ENCODE measurements at regions not wholly inside any gene's neighbourhood (a gene's known extent, or its start where the extent isn't known, plus 50 kb on each side); places are given as distances from the start of the nearest gene placed in this dataset.

- ATAC-seq (no peak), DNase-seq (no peak)
- Histone ChIP-seq H3K4me3 (ENCODE audit: low read length) (no peak overlapping the region), H3K4me1 (ENCODE audit: control insufficient read depth, insufficient read depth, low read length) (no peaks in the 10 kb centered on the region), H3K9me3 (ENCODE audit: control insufficient read depth, low read length) (peaks cover 4% of the 10 kb centered on the region), H3K27me3 (ENCODE audit: control insufficient read depth, insufficient read depth) (no peaks in the 10 kb centered on the region), H3K27ac (ENCODE audit: low read length) (no peak overlapping the region)
- intact Hi-C loops (cut with DNase I), result no loop called here
- WGBS, result 43% methylated on average over 2 of the region's 2 CpGs
These were observed 135.2 kb downstream of the BMS1 start for GRCh38 chr10:42917821-42918220.

GRCh38 chr10:42921951-42922350, 139.4 kb downstream of the BMS1 start:
- intact Hi-C loops (cut with DNase I), result no loop called here
- ATAC-seq (no peak), DNase-seq (no peak)
- no peaks in the 10 kb centered on the region for H3K4me1 ChIP-seq (ENCODE audit: control insufficient read depth, insufficient read depth, low read length)
- no peaks in the 10 kb centered on the region for H3K27me3 ChIP-seq (ENCODE audit: control insufficient read depth, insufficient read depth)
- H3K9me3 ChIP-seq (ENCODE audit: control insufficient read depth, low read length), result no peaks in the 10 kb centered on the region
- no peak overlapping the region for H3K4me3 ChIP-seq (ENCODE audit: low read length)
- H3K27ac ChIP-seq (ENCODE audit: low read length), result no peak overlapping the region
- 83% methylated on average over 2 of the region's 2 CpGs for WGBS

- H3K9me3 ChIP-seq (ENCODE audit: control insufficient read depth, low read length), result no peaks in the 10 kb centered on the region
- H3K4me3 ChIP-seq (ENCODE audit: low read length), result no peak overlapping the region
- no peak overlapping the region for H3K27ac ChIP-seq (ENCODE audit: low read length)
- intact Hi-C loops (cut with DNase I), result no loop called here
- H3K27me3 ChIP-seq (ENCODE audit: control insufficient read depth, insufficient read depth), result no peaks in the 10 kb centered on the region
- ATAC-seq (no peak), DNase-seq (no peak)
- H3K4me1 ChIP-seq (ENCODE audit: control insufficient read depth, insufficient read depth, low read length), result no peaks in the 10 kb centered on the region
- 72% methylated on average over 5 of the region's 5 CpGs for WGBS
These were observed 141.9 kb downstream of the BMS1 start for GRCh38 chr10:42924484-42924883.

- Histone ChIP-seq H3K4me3 (ENCODE audit: low read length) (no peak overlapping the region), H3K27ac (ENCODE audit: low read length) (no peak overlapping the region), H3K4me1 (ENCODE audit: control insufficient read depth, insufficient read depth, low read length) (no peaks in the 10 kb centered on the region), H3K27me3 (ENCODE audit: control insufficient read depth, insufficient read depth) (no peaks in the 10 kb centered on the region), H3K9me3 (ENCODE audit: control insufficient read depth, low read length) (no peaks in the 10 kb centered on the region)
- 19% methylated on average over 6 of the region's 6 CpGs for WGBS
- DNase-seq, result no peak
- ATAC-seq, result peak in 1 of 2 donors; percentile 43
- intact Hi-C loops (cut with DNase I), result no loop called here
These were observed 144.2 kb downstream of the BMS1 start for GRCh38 chr10:42926843-42927242.

- 88% methylated on average over 9 of the region's 9 CpGs for WGBS
- intact Hi-C loops (cut with DNase I), result no loop called here
- H3K27me3 ChIP-seq (ENCODE audit: control insufficient read depth, insufficient read depth), result no peaks in the 10 kb centered on the region
- no peak overlapping the region for H3K27ac ChIP-seq (ENCODE audit: low read length)
- ATAC-seq (no peak), DNase-seq (peak in 1 of 3 donors; percentile 33)
- H3K4me1 ChIP-seq (ENCODE audit: control insufficient read depth, insufficient read depth, low read length), result no peaks in the 10 kb centered on the region
- no peak overlapping the region for H3K4me3 ChIP-seq (ENCODE audit: low read length)
- no peaks in the 10 kb centered on the region for H3K9me3 ChIP-seq (ENCODE audit: control insufficient read depth, low read length)
These were observed 145.5 kb downstream of the BMS1 start for GRCh38 chr10:42928064-42928463.

GRCh38 chr10:42929236-42929635, 146.6 kb downstream of the BMS1 start:
- Histone ChIP-seq H3K4me1 (ENCODE audit: control insufficient read depth, insufficient read depth, low read length) (no peaks in the 10 kb centered on the region), H3K27me3 (ENCODE audit: control insufficient read depth, insufficient read depth) (no peaks in the 10 kb centered on the region), H3K4me3 (ENCODE audit: low read length) (no peak overlapping the region), H3K27ac (ENCODE audit: low read length) (no peak overlapping the region), H3K9me3 (ENCODE audit: control insufficient read depth, low read length) (no peaks in the 10 kb centered on the region)
- intact Hi-C loops (cut with DNase I), result no loop called here
- DNase-seq, result no peak
- WGBS, result 94% methylated on average over 4 of the region's 4 CpGs
- ATAC-seq, result no peak

- no peak for ATAC-seq
- Histone ChIP-seq H3K9me3 (ENCODE audit: control insufficient read depth, low read length) (no peaks in the 10 kb centered on the region), H3K4me1 (ENCODE audit: control insufficient read depth, insufficient read depth, low read length) (no peaks in the 10 kb centered on the region), H3K4me3 (ENCODE audit: low read length) (no peak overlapping the region), H3K27ac (ENCODE audit: low read length) (no peak overlapping the region), H3K27me3 (ENCODE audit: control insufficient read depth, insufficient read depth) (no peaks in the 10 kb centered on the region)
- 90% methylated on average over 8 of the region's 8 CpGs for whole genome bisulfite sequencing
- no peak for DNase-seq
- intact Hi-C loops (cut with DNase I), result no loop called here
These were observed 146.9 kb upstream of the RET start for GRCh38 chr10:42929993-42930392.

- H3K27me3 ChIP-seq (ENCODE audit: control insufficient read depth, insufficient read depth), result no peaks in the 10 kb centered on the region
- DNase-seq, result peak in 1 of 3 donors; percentile 23
- intact Hi-C loops (cut with DNase I), result no loop called here
- ATAC-seq, result no peak
- no peak overlapping the region for H3K4me3 ChIP-seq (ENCODE audit: low read length)
- no peaks in the 10 kb centered on the region for H3K4me1 ChIP-seq (ENCODE audit: control insufficient read depth, insufficient read depth, low read length)
- H3K9me3 ChIP-seq (ENCODE audit: control insufficient read depth, low read length), result no peaks in the 10 kb centered on the region
- WGBS, result 85% methylated on average over 11 of the region's 11 CpGs
- no peak overlapping the region for H3K27ac ChIP-seq (ENCODE audit: low read length)
These were observed 146.2 kb upstream of the RET start for GRCh38 chr10:42930516-42931192.

- H3K27me3 ChIP-seq (ENCODE audit: control insufficient read depth, insufficient read depth), result no peaks in the 10 kb centered on the region
- ATAC-seq (no peak), DNase-seq (no peak)
- WGBS, result 94% methylated on average over 12 of the region's 12 CpGs
- no peaks in the 10 kb centered on the region for H3K4me1 ChIP-seq (ENCODE audit: control insufficient read depth, insufficient read depth, low read length)
- no peaks in the 10 kb centered on the region for H3K9me3 ChIP-seq (ENCODE audit: control insufficient read depth, low read length)
- H3K4me3 ChIP-seq (ENCODE audit: low read length), result no peak overlapping the region
- intact Hi-C loops (cut with DNase I), result no loop called here
- no peak overlapping the region for H3K27ac ChIP-seq (ENCODE audit: low read length)
These were observed 144.8 kb upstream of the RET start for GRCh38 chr10:42932116-42932515.

GRCh38 chr10:42932735-42933447, 144.0 kb upstream of the RET start:
- ATAC-seq (peak in 1 of 2 donors; percentile 25), DNase-seq (no peak)
- Histone ChIP-seq H3K4me1 (ENCODE audit: control insufficient read depth, insufficient read depth, low read length) (no peaks in the 10 kb centered on the region), H3K4me3 (ENCODE audit: low read length) (no peak overlapping the region), H3K9me3 (ENCODE audit: control insufficient read depth, low read length) (no peaks in the 10 kb centered on the region), H3K27me3 (ENCODE audit: control insufficient read depth, insufficient read depth) (no peaks in the 10 kb centered on the region), H3K27ac (ENCODE audit: low read length) (no peak overlapping the region)
- intact Hi-C loops (cut with DNase I), result no loop called here
- WGBS, result 3% methylated on average over 45 of the region's 45 CpGs

- DNase-seq, result no peak
These were observed 143.2 kb upstream of the RET start for GRCh38 chr10:42933448-42934340.

More at GRCh38 chr10:42933448-42934340, 143.2 kb upstream of the RET start:
- peak; percentile 27 to 53 for ATAC-seq
- no peaks in the 10 kb centered on the region for H3K27me3 ChIP-seq (ENCODE audit: control insufficient read depth, insufficient read depth)
- no peaks in the 10 kb centered on the region for H3K9me3 ChIP-seq (ENCODE audit: control insufficient read depth, low read length)
- H3K4me3 ChIP-seq (ENCODE audit: low read length), result no peak overlapping the region
- H3K27ac ChIP-seq (ENCODE audit: low read length), result no peak overlapping the region
- H3K4me1 ChIP-seq (ENCODE audit: control insufficient read depth, insufficient read depth, low read length), result no peaks in the 10 kb centered on the region
- WGBS, result 8% methylated on average over 57 of the region's 57 CpGs
- intact Hi-C loops (cut with DNase I), result no loop called here

Measured in right cardiac atrium (tissue), 5 donors.